ACC112 (cell line): ENCODE measurements at regions not wholly inside any gene's neighbourhood (a gene's known extent, or its start where the extent isn't known, plus 50 kb on each side); places are given as distances from the start of the nearest gene placed in this dataset.
"Not testable (repeated sequence)": the region's sequence is repeated elsewhere in the genome, so short reads cannot be mapped to it uniquely, and the experiment has no call there.

Experiments
- H2AFZ ChIP-seq: fragments of 200-600 bp; sonication (generic); one replicate; pipeline ENCODE4 v1.6.0; 2017; ENCODE audit warnings: antibody characterized with exemption, low read length; ENCODE audit not compliant: unreplicated experiment
- H3K27ac ChIP-seq: fragments of 200-600 bp; sonication (generic); 2 replicates; pipeline ENCODE4 v1.5.1; 2014; ENCODE audit warnings: low read depth, mild to moderate bottlenecking, antibody characterized with exemption, low read length, moderate library complexity
- H3K27me3 ChIP-seq: fragments of 200-600 bp; sonication (generic); 2 replicates; pipeline ENCODE4 v1.6.1; 2014; ENCODE audit warnings: mild to moderate bottlenecking, antibody characterized with exemption, low read length, moderate library complexity, mixed read lengths; ENCODE audit not compliant: insufficient read depth
- H3K36me3 ChIP-seq: fragments of 200-600 bp; sonication (generic); 2 replicates; pipeline ENCODE4 v1.6.1; 2016; ENCODE audit warnings: mild to moderate bottlenecking, antibody characterized with exemption, low read length, moderate library complexity, mixed read lengths; ENCODE audit not compliant: insufficient read depth
- H3K4me1 ChIP-seq: fragments of 200-600 bp; sonication (generic); one replicate; pipeline ENCODE4 v1.6.1; 2016; ENCODE audit warnings: low read length, mixed read lengths; ENCODE audit not compliant: insufficient read depth, unreplicated experiment, control insufficient read depth
- H3K4me3 ChIP-seq: fragments of 200-600 bp; sonication (generic); 2 replicates; pipeline ENCODE4 v1.5.1; 2014; ENCODE audit warnings: mild to moderate bottlenecking, low read depth, low read length
- H3K79me2 ChIP-seq: fragments of 200-600 bp; sonication (generic); one replicate; pipeline ENCODE4 v1.6.0; 2016; ENCODE audit warnings: low read length; ENCODE audit not compliant: control insufficient read depth, unreplicated experiment, insufficient read depth

DNA sequence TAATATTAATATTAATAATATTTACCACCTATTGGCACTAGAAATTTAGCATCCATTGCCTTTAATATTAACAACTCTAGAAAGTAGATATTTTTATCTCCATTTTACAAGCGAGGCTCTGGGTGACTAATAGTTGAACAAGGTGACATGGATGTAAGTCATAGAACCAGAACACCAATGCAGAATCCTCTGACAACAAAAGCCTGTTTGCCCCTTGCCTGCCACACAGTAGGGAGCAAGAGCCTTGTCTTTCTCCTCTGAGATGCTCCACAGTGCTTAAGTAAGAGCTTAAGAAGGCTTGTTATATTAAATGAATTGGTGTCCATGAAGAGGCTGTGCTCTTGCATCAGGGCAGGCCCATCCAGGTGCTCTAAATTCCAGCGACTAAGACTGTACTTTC, 51.2 kb upstream of the LBX1 start:
- Histone ChIP-seq H3K4me1 (no peaks in the 10 kb centered on the region), H3K36me3 (no peaks in the 10 kb centered on the region), H2AFZ (no peak overlapping the region), H3K27ac (no peak overlapping the region), H3K27me3 (peaks cover 44% of the 10 kb centered on the region), H3K4me3 (no peak overlapping the region), H3K79me2 (no peaks in the 10 kb centered on the region)

DNA sequence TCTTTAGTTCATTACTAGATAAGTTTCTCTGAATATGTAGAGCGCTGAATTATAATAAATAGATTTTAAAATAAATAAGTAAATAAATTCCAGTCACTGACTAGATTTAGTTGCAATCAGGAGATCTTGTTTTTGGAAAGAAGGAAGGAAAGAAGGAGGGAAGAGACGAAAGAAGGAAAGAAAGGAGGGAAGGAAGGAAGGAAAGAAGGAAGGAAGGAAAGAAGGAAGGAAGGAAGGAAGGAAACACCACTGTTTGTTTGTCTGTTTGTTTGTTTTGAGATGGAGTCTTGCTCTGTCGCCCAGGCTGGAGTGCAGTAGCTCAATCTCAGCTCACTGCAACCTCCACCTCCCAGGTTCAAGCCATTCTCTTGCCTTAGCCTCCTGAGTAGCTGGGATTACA, 51.7 kb upstream of the LBX1 start:
- not testable (repeated sequence) for H3K4me1 ChIP-seq, H3K79me2 ChIP-seq, H3K27ac ChIP-seq, H3K36me3 ChIP-seq, H3K4me3 ChIP-seq, H2AFZ ChIP-seq
- H3K27me3 ChIP-seq: peaks cover 49% of the 10 kb centered on the region

DNA sequence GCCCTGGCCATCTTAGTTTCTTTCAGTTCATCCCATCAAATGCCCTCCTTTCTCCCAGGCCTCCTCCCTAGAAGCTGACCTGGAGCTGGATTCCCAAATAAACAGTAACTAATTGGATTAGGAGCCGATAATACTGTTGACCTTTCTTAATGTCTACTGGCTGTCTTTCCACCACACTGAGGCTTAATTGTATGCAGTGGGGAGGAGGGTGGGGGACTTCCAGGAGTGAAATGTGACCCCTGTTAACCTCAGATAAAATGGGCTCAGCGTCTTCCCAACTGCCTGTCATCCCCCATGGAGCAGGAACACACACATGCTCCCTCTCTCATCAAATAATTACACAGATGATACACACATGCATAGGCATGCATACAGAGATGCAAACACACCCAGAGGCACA, 53.7 kb upstream of the LBX1 start:
- no peak overlapping the region for H3K27ac ChIP-seq
- H3K79me2 ChIP-seq: no peaks in the 10 kb centered on the region
- H2AFZ ChIP-seq: no peak overlapping the region
- no peaks in the 10 kb centered on the region for H3K4me1 ChIP-seq
- peaks cover 61% of the 10 kb centered on the region for H3K27me3 ChIP-seq
- no peak overlapping the region for H3K4me3 ChIP-seq
- H3K36me3 ChIP-seq: no peaks in the 10 kb centered on the region

DNA sequence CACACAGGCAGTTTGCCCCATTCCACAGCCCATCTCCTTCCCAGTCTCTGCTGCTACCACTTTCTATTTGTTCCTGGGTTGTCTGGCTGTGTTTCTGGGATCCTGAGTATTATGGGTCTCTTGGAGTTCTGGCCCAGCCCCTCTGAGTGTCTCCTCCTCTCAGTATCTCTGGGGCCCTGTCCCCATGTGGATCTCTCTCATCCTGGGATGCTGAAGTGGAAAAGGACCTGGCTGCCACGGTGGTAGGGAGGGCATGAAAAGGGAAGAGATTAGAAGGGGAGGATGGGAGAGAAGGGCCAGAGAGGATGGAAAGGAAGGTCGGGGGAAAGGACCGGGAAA, 54.5 kb upstream of the LBX1 start:
- no peak overlapping the region for H2AFZ ChIP-seq
- H3K36me3 ChIP-seq: no peaks in the 10 kb centered on the region
- no peaks in the 10 kb centered on the region for H3K79me2 ChIP-seq
- no peak overlapping the region for H3K4me3 ChIP-seq
- no peak overlapping the region for H3K27ac ChIP-seq
- H3K4me1 ChIP-seq: no peaks in the 10 kb centered on the region
- H3K27me3 ChIP-seq: peaks cover 67% of the 10 kb centered on the region

DNA sequence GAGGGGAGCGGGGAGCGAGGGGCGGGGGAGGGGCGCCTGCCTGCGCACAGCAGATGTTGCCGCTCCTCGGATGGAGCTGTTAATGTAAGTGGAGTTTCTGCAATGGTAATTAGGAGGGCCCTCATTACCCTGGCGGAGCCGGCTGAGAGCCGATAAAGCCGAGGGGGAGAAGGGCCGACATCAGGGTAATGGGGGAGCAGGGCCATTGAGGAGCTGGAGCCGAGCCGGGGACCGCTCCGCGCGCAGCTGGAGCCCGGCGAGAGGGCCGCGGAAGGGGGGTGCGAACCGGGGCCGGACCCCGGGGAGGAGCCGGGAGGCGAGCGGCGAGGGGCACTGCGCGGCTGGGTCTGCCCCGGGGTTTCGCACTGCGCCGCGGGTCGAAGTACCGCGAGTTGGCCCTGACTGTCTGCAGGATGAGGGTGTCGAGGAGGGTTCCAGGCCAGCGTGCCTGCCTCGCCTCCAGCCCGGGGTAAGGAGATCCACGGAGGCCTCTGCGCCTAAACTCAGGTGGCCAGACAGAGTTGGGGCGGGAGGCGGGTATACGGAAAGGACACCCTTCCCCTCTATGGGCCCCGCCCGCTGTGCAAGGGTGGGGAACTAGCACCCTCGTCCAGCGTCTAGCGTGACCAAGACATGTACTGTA, 55.0 kb upstream of the LBX1 start:
- Histone ChIP-seq H2AFZ (no peak overlapping the region), H3K27me3 (peaks cover 67% of the 10 kb centered on the region), H3K79me2 (no peaks in the 10 kb centered on the region), H3K4me3 (peak overlapping the region; percentile 44), H3K27ac (no peak overlapping the region), H3K4me1 (no peaks in the 10 kb centered on the region), H3K36me3 (no peaks in the 10 kb centered on the region)

DNA sequence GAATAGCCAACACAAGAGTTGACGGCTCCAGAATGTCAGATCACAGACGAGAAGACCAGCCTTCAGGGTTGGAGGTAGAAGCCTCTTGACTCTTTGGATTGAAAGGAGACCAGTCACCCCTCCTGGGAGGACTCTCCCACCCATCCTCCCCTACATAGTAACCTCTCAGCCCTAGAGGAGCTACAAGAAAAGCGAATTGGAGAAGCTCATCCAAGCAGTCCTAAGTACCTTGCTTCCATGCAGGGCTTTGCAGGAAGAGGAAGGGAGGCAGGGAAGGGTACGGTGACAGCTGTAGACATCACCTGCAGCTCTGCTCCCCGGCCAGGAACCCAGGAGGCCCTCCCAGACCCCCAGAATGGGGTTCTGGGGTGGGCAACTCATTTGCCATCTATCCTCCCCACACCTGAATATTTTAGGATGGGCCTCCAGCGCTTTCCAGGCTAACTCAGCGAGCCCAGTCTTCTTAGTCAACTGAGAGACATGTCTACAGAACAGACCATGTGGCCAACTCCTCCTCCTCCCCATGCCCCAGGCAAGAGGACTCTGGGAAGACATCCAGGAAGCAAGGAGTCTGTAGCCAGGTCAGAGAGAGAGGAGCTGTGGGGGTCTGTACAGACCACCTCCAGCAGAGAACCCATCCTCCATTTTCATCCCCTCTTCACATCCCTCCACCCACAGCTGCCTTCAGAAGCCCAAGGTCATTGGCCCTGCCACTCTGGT, 55.6 kb upstream of the LBX1 start:
- Histone ChIP-seq H2AFZ (no peak overlapping the region), H3K36me3 (no peaks in the 10 kb centered on the region), H3K79me2 (no peaks in the 10 kb centered on the region), H3K27ac (no peak overlapping the region), H3K4me1 (no peaks in the 10 kb centered on the region), H3K27me3 (peaks cover 72% of the 10 kb centered on the region), H3K4me3 (no peak overlapping the region)

DNA sequence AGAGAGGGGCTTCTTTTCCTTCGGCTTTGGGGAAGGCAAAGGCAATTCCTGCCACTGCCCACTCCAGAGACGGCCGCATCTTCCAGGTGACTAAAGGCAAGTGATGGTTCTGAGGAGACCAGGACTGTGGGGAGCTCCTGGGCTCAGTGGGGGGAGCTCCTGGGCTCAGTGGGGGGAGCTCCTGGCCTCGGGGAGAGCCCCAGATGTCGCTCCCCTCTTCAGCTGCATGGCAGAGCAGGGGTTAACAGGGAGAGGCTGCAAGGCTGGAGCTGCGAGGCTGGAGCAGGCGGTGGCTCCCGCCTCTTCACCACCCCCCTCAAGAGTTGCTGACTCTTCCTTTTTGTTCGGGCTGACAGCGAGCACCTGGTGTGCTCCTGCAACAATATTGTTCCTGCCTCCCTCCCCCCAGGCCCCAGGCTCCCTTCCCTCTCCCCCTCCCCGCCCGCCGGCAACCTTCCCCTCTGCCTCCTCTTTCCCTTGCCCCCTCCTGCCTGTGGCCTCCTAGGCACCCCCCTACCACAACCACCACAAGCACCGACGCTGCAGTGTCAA, 56.3 kb upstream of the LBX1 start:
- no peak overlapping the region for H3K4me3 ChIP-seq
- no peaks in the 10 kb centered on the region for H3K4me1 ChIP-seq
- no peak overlapping the region for H3K27ac ChIP-seq
- H3K27me3 ChIP-seq: peaks cover 79% of the 10 kb centered on the region
- H2AFZ ChIP-seq: no peak overlapping the region
- H3K79me2 ChIP-seq: no peaks in the 10 kb centered on the region
- H3K36me3 ChIP-seq: no peaks in the 10 kb centered on the region

DNA sequence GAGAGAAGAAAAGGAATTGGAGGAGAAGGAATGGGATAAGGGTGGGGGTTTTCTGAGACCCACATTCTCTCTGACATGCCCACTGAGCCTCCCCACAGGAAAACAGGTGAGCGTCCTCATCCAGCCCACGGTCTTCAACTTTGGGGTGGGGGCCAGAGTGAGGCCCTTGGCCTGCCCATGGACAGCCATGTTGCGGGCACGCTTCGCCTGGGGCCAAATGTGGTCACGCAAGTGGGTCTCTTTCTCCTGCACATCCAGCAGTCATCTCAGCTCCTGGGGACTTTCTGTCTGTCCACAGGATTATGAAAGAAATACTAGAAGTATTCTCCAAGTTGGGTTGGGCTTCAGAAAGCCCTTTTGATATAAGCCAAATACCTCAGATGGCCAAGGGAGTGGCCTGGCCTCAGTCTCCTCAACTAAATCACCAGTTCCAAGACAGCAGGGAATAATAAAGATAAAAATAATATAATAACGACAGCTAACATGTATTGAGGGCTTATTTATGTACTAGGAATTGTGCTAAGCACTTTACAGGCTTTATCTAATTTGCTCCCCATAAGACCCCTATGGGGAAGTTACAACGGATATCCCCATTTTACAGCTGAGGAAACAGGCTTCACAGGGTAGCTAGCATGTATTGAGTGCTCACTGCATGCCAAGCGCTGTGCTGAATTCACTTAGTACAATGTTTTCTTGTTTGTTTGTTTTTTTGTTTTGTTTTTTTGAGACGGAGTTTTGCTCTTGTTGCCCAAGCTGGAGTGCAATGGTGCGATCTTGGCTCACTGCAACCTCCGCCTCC, 57.2 kb upstream of the LBX1 start:
- H3K27me3 ChIP-seq: peaks cover 87% of the 10 kb centered on the region
- peaks cover 6% of the 10 kb centered on the region for H3K4me1 ChIP-seq
- H3K36me3 ChIP-seq: no peaks in the 10 kb centered on the region
- H3K4me3 ChIP-seq: no peak overlapping the region
- H3K27ac ChIP-seq: no peak overlapping the region
- no peaks in the 10 kb centered on the region for H3K79me2 ChIP-seq
- H2AFZ ChIP-seq: no peak overlapping the region

DNA sequence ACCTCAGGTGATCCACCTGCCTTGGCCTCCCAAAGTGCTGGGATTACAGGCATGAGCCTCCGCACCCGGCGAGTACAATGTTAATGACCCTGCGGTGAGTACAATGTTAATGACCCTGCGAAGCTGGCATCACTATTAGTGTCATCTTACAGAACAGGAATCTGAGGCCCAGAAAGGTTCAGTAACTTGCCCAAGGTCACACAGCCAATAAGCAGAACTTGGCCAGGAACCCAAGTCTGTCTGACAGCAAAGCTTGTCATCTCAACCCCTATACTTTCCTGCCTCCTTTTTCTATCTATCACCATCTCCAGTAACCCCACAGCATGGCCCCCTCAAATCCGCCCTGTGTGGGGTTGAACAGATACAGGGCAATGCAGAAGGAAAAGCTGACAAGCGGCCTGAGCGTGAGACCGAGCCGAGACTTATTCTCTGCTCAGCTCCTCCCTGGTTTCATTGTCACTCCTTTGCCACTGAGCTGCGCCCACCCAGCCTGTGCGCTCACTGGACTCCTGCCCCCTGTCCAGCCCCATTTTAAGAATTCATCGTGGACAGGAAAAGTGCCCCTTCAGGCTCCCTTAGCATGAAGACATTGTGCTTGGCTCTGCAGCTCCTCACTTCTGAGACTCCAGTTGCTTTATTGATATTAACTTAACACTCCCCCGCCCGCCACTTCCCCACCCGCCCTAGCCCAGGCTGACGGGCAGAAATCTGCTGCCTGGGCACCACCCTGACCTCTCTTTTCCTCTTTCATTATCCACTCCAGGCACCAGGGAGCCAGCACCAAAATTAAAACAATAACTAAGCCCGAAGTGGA, 58.1 kb upstream of the LBX1 start:
- Histone ChIP-seq H3K4me3 (no peak overlapping the region), H3K79me2 (no peaks in the 10 kb centered on the region), H2AFZ (no peak overlapping the region), H3K36me3 (no peaks in the 10 kb centered on the region), H3K4me1 (peaks cover 6% of the 10 kb centered on the region), H3K27ac (no peak overlapping the region), H3K27me3 (peaks cover 84% of the 10 kb centered on the region)

DNA sequence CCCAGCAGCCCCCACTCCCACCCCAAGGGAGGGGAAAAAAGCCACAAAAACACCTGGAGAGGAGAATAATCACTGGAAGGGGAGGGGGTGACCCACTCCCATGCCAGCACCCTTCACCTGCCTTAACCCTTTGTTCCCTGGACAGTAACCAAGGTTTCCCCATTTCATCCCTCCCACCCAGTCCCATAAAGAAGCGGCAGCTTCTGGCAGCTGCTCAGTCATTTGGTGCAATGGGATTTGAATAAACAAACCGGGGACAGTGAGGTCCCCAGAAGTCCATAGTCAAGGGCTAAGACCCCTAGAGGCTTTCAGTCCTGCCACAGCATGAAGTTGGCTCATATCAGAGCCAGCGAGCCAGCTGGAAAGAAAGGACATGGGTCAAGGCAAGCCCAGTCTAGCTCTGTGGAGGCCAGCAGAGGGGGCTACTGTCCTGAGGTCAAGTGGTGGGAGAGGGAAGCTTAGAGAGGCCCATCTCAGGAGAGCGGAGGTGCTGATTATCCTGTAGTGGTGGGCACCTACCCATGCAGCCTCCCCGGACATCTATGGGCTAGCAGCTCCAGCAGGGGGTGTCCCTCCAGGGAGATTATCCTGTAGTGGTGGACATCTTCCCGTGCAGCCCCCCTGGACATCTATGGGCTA, 58.9 kb upstream of the LBX1 start:
- Histone ChIP-seq H3K4me3 (no peak overlapping the region), H3K4me1 (peaks cover 6% of the 10 kb centered on the region), H3K27me3 (peaks cover 84% of the 10 kb centered on the region)

More for the DNA sequence above, 58.9 kb upstream of the LBX1 start:
- Histone ChIP-seq H3K36me3 (no peaks in the 10 kb centered on the region), H2AFZ (no peak overlapping the region), H3K79me2 (no peaks in the 10 kb centered on the region), H3K27ac (no peak overlapping the region)
